Sigmoid colon (tissue), 6 donors: ENCODE measurements at regions not wholly inside any gene's neighbourhood (a gene's known extent, or its start where the extent isn't known, plus 50 kb on each side); places are given as distances from the start of the nearest gene placed in this dataset.

Experiments used
- DNase-seq: peaks from one replicate; pipeline ENCODE4 v3.0.0-alpha.2; 2019
- H3K27ac ChIP-seq, 4 donors: fragments of 200-600 bp; sonication (generic); one replicate each; pipeline ENCODE4 v1.5.1; 2016 to 2019; ENCODE audit warnings: mild to moderate bottlenecking in 1 of 4
- H3K27me3 ChIP-seq, 3 donors: fragments of 200-600 bp; sonication (generic); one replicate each; pipeline ENCODE4 v1.5.1; 2019; ENCODE audit warnings: mild to moderate bottlenecking in 1 of 3
- H3K36me3 ChIP-seq, 4 donors: fragments of 200-600 bp; sonication (generic); one replicate each; pipeline ENCODE4 v1.5.1; 2016 to 2019
- H3K4me1 ChIP-seq, 4 donors: fragments of 200-600 bp; sonication (generic); one replicate each; pipeline ENCODE4 v1.5.1; 2017 to 2019
- H3K4me3 ChIP-seq, 4 donors: fragments of 200-600 bp; sonication (generic); one replicate each; pipeline ENCODE4 v1.5.1; 2017 to 2019; ENCODE audit warnings: mild to moderate bottlenecking in 2 of 4, moderate library complexity in 1 of 4
- H3K9me3 ChIP-seq, 4 donors: fragments of 200-600 bp in 3 of 4; sonication (generic) in 3 of 4; one replicate each; pipeline versions ENCODE4 v1.5.1 to v1.6.1; 2013 to 2019
- EP300 ChIP-seq, 4 donors: sonication (generic); formaldehyde crosslinking; IDR thresholded peaks; one replicate each; pipeline ENCODE4 v1.6.1; 2017; ENCODE audit warnings: antibody characterized with exemption in 4 of 4
- POLR2A ChIP-seq, 2 donors: fragments of 450-650 bp; IDR thresholded peaks; one replicate each; pipeline ENCODE4 v1.6.1; 2016; ENCODE audit warnings: antibody characterized with exemption in 2 of 2, mild to moderate bottlenecking in 2 of 2, moderate library complexity in 2 of 2
- POLR2AphosphoS5 ChIP-seq, 4 donors: sonication (generic); formaldehyde crosslinking; IDR thresholded peaks; one replicate each; pipeline ENCODE4 v1.6.1; 2017; ENCODE audit warnings: antibody characterized with exemption in 4 of 4
- WGBS, 2 donors: extraction: QIAGEN DNeasy Blood & Tissue Kit; methylation state at CpG; one replicate each; pipeline ENCODE4 v1.1.7; 2013; 5-methylcytosine and 5-hydroxymethylcytosine counted together
- intact Hi-C: fragments of 100-400 bp; cut with DNase I; formaldehyde crosslinking; loops from one replicate; pipeline ENCODE4 v1.15.1; 2023
- TF ChIP-seq, protein P1 (sequence below), 4 experiments: fragments of 450-650 bp in 3 of 4; fragments of 200-600 bp in 1 of 4; IDR thresholded peaks; one replicate each; pipeline ENCODE4 v1.5.1; 2016 to 2019; ENCODE audit warnings: antibody characterized with exemption in 4 of 4, mild to moderate bottlenecking in 3 of 4, moderate library complexity in 2 of 4
- donor health status: healthy with polysubstance abuse.
- donor health status: healthy.

DNA sequence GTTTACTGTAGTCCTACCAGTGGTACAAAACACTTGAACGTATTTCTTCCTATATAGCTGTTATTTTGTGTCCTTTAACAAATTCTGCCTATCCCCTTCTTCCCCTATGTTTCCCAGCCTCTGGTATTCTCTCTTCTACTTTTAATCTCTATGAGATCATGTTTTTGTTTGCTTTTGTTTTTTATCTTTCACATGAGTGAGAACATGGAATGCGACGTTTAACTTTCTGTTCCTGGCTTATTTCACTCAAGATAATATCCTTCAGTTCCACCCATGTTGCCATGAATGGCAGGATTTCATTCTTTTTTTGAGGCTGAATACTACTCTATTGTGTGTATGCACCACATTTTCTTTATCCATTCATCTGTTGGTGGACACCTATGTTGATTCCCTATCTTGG is 634.4 kb upstream of the WWC1 start:
- H3K36me3 ChIP-seq, result no peaks in the 10 kb centered on the region
- intact Hi-C loops, result no loop called here
- WGBS, 2 donors, result 69 to 85% methylated on average over 3 of the region's 3 CpGs
- DNase-seq, result no peak
- H3K4me3 ChIP-seq, result no peak overlapping the region
- no peaks in the 10 kb centered on the region for H3K4me1 ChIP-seq
- TF ChIP-seq POLR2A (IDR thresholded peaks at IDR 0.05), result no peak
- TF ChIP-seq POLR2AphosphoS5 (IDR thresholded peaks at IDR 0.05), result no peak
- TF ChIP-seq EP300 (IDR thresholded peaks at IDR 0.05), result no peak
- TF ChIP-seq, protein P1, sequence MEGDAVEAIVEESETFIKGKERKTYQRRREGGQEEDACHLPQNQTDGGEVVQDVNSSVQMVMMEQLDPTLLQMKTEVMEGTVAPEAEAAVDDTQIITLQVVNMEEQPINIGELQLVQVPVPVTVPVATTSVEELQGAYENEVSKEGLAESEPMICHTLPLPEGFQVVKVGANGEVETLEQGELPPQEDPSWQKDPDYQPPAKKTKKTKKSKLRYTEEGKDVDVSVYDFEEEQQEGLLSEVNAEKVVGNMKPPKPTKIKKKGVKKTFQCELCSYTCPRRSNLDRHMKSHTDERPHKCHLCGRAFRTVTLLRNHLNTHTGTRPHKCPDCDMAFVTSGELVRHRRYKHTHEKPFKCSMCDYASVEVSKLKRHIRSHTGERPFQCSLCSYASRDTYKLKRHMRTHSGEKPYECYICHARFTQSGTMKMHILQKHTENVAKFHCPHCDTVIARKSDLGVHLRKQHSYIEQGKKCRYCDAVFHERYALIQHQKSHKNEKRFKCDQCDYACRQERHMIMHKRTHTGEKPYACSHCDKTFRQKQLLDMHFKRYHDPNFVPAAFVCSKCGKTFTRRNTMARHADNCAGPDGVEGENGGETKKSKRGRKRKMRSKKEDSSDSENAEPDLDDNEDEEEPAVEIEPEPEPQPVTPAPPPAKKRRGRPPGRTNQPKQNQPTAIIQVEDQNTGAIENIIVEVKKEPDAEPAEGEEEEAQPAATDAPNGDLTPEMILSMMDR (IDR thresholded peaks at IDR 0.05), result no peak
- H3K9me3 ChIP-seq, result no peaks in the 10 kb centered on the region
- no peaks in the 10 kb centered on the region for H3K27me3 ChIP-seq
- H3K27ac ChIP-seq, result no peak overlapping the region

DNA sequence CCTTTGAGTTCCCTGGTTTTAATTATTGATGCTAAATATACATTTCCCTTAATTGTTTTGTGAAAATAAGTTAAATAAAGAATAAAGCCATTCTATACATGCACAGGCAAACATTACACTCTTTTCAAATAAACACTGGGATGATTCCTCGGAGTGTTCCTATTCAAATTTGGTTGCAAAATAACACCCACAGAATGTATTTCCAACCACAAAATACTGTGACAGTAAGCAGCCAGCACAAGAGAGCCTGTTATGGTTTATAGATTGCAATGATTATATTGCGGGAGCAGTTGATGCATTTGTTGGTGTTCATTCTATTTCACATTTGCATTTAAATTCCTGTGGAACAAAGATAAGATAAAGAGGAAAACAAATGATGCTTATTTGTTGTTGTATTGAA is 632.6 kb upstream of the WWC1 start:
- DNase-seq, result no peak
- no peaks in the 10 kb centered on the region for H3K27me3 ChIP-seq
- intact Hi-C loops, result no loop called here
- no peak overlapping the region for H3K4me3 ChIP-seq
- no peaks in the 10 kb centered on the region for H3K9me3 ChIP-seq
- no peaks in the 10 kb centered on the region for H3K36me3 ChIP-seq
- no peaks in the 10 kb centered on the region for H3K4me1 ChIP-seq
- TF ChIP-seq POLR2AphosphoS5 (IDR thresholded peaks at IDR 0.05) (no peak), POLR2A (IDR thresholded peaks at IDR 0.05) (no peak), EP300 (IDR thresholded peaks at IDR 0.05) (no peak)
- TF ChIP-seq, protein P1 (IDR thresholded peaks at IDR 0.05), result no peak
- 63 to 71% methylated on average over 2 of the region's 2 CpGs for WGBS, 2 donors
- H3K27ac ChIP-seq, result no peak overlapping the region

DNA sequence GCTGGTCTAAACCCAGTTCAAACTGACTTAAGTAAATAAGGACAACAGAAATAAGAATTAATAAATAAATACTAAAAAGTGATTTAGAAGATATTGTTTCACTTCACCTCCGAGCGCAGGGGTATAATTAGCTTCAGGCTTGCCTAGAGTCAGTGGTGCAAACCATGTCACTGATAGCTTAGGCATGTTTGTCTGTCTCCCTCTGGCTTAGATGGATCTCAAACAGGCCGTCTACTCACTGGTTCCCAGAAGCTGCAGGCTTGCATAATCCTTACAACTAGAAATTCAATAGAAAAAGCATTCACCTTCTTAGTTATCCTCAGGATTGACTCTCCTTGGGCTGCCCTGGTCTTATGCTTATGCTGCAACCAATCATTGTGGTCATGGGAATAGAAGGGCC is 629.8 kb upstream of the WWC1 start:
- TF ChIP-seq POLR2AphosphoS5 (IDR thresholded peaks at IDR 0.05), result no peak
- TF ChIP-seq POLR2A (IDR thresholded peaks at IDR 0.05), result no peak
- TF ChIP-seq, protein P1 (IDR thresholded peaks at IDR 0.05), result no peak
- no peak for TF ChIP-seq EP300 (IDR thresholded peaks at IDR 0.05)
- Histone ChIP-seq H3K27ac (no peak overlapping the region), H3K9me3 (no peaks in the 10 kb centered on the region), H3K36me3 (no peaks in the 10 kb centered on the region), H3K4me1 (no peaks in the 10 kb centered on the region), H3K4me3 (no peak overlapping the region), H3K27me3 (no peaks in the 10 kb centered on the region)
- intact Hi-C loops, result no loop called here
- WGBS, 2 donors, result 84 to 85% methylated on average over 3 of the region's 3 CpGs
- DNase-seq, result no peak

DNA sequence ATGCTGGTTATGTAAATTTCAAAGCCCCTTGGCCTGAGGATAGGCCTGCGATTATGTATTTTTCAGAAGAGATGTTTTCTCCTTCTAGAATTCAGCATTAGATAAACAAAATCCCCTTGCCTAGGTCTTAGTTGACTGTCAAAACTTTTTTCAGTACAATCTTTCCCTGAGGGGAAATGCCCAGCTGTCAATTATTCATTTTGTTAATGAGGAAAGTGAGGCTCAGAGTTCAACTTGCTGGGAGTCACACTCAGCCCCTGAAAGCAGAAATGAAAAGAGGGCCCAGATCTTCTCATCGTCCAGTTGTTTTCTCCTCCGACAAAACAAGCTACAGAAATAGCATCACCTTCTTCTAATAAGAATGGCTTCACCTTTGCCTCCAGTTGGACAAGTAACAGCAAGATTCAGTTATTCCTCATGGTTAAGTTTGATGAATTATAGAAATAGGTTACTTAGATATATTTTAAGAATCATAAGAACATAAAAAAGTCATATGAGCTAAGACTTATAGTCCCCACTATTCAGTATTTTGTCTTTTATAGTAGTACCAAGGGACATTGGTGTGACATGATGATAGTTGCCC is 627.1 kb upstream of the WWC1 start:
- no peaks in the 10 kb centered on the region for H3K4me1 ChIP-seq
- H3K36me3 ChIP-seq, result no peaks in the 10 kb centered on the region
- TF ChIP-seq, protein P1 (IDR thresholded peaks at IDR 0.05), result no peak
- TF ChIP-seq POLR2A (IDR thresholded peaks at IDR 0.05) (no peak), POLR2AphosphoS5 (IDR thresholded peaks at IDR 0.05) (no peak), EP300 (IDR thresholded peaks at IDR 0.05) (no peak)
- DNase-seq, result no peak
- no peaks in the 10 kb centered on the region for H3K27me3 ChIP-seq
- no peak overlapping the region for H3K27ac ChIP-seq
- no peaks in the 10 kb centered on the region for H3K9me3 ChIP-seq
- intact Hi-C loops, result no loop called here
- no peak overlapping the region for H3K4me3 ChIP-seq
- 90 to 94% methylated on average over 3 of the region's 3 CpGs for WGBS, 2 donors

DNA sequence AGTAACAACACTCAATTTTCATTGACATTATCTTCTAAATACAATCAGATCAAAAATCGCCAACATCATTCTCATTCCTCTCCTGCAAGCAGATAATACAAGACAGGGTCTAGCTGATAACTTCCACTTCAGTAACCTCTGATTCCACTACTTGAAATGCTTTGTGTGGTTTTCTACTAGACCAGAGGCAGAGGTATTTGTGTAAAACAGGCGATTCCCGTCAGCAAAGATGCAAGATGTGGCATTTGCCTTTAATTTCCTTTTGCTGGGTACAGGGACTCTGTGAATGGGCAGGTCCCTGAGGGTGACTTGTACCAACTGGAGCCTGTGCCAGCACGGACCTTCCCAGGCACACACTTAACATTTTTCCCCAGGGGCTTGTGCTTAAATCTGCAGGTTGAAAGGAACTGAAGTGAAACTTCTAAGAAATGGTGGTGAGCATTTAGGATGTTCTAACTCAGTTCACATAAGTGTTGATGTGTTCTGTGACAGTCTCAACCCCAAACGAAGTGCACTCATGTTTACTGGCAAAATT is 625.5 kb upstream of the WWC1 start:
- no peaks in the 10 kb centered on the region for H3K4me1 ChIP-seq
- H3K27me3 ChIP-seq, result no peaks in the 10 kb centered on the region
- intact Hi-C loops, result no loop called here
- no peak overlapping the region for H3K27ac ChIP-seq
- TF ChIP-seq POLR2A (IDR thresholded peaks at IDR 0.05), result no peak
- no peak for TF ChIP-seq POLR2AphosphoS5 (IDR thresholded peaks at IDR 0.05)
- TF ChIP-seq, protein P1 (IDR thresholded peaks at IDR 0.05), result no peak
- TF ChIP-seq EP300 (IDR thresholded peaks at IDR 0.05), result no peak
- H3K9me3 ChIP-seq, result no peaks in the 10 kb centered on the region
- DNase-seq, result no peak
- 56 to 67% methylated on average over 5 of the region's 5 CpGs for WGBS, 2 donors
- H3K4me3 ChIP-seq, result no peak overlapping the region
- no peaks in the 10 kb centered on the region for H3K36me3 ChIP-seq
